Testis (tissue), 2 donors: ENCODE measurements at regions not wholly inside any gene's neighbourhood (a gene's known extent, or its start where the extent isn't known, plus 50 kb on each side); places are given as distances from the start of the nearest gene placed in this dataset.

Experiments
- DNase-seq: peaks from one replicate; pipeline ENCODE4 v3.0.0-alpha.2; 2019
- H3K27ac ChIP-seq, 2 donors: fragments of 200-600 bp; sonication (generic); one replicate each; pipeline ENCODE4 v1.5.1; 2019
- H3K27me3 ChIP-seq: fragments of 200-600 bp; sonication (generic); one replicate; pipeline ENCODE4 v1.5.1; 2019
- H3K36me3 ChIP-seq: fragments of 200-600 bp; sonication (generic); one replicate; pipeline ENCODE4 v1.5.1; 2017; ENCODE audit warnings: low read depth; ENCODE audit errors: missing control alignments
- H3K4me1 ChIP-seq: fragments of 200-600 bp; sonication (generic); one replicate; pipeline ENCODE4 v1.5.1; 2019
- H3K4me3 ChIP-seq, 2 donors: fragments of 200-600 bp; sonication (generic); one replicate each; pipeline ENCODE4 v1.5.1; 2017 to 2019
- H3K9me3 ChIP-seq: fragments of 200-600 bp; sonication (generic); one replicate; pipeline ENCODE4 v1.5.1; 2017
- POLR2A ChIP-seq: fragments of 450-650 bp; IDR thresholded peaks from one replicate; pipeline ENCODE4 v1.6.1; 2017; ENCODE audit warnings: antibody characterized with exemption, mild to moderate bottlenecking, moderate library complexity
- WGBS, 2 donors: methylation state at CpG; one replicate each; pipeline ENCODE4 v1.1.5; 2018; 5-methylcytosine and 5-hydroxymethylcytosine counted together
- intact Hi-C: fragments of 100-400 bp; cut with DNase I; formaldehyde crosslinking; loops from one replicate; pipeline ENCODE4 v1.15.1; 2023; ENCODE audit warnings: low total_unique reads
- TF ChIP-seq, protein P1 (sequence below), 3 experiments: fragments of 450-650 bp in 2 of 3; fragments of 200-600 bp in 1 of 3; sonication (generic) in 1 of 3; IDR thresholded peaks; one replicate each; pipeline ENCODE4 v1.5.1; 2016 to 2019; ENCODE audit warnings: antibody characterized with exemption in 3 of 3, mild to moderate bottlenecking in 2 of 3, moderate library complexity in 1 of 3

DNA sequence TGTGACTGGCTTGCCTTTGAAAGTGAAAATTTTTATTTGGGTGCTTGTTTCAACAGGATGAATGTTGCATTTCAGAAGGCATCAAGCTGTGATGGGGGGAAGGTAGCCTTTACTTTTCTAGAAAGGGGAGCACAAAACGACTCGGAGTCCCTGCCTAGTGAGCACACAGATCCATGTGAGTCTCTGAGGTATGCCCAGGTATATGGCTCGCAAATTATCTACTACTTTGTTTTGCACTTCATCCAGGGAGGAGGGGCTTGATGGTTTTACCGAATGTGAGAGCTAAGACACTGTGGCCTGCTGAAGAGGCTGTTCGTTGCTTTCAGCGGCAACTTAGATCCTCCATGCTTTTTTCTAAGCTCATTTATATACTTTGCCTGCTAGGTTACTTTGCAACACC, 537.7 kb upstream of the PTBP2 start:
- intact Hi-C loops, result no loop called here
- TF ChIP-seq, protein P1, sequence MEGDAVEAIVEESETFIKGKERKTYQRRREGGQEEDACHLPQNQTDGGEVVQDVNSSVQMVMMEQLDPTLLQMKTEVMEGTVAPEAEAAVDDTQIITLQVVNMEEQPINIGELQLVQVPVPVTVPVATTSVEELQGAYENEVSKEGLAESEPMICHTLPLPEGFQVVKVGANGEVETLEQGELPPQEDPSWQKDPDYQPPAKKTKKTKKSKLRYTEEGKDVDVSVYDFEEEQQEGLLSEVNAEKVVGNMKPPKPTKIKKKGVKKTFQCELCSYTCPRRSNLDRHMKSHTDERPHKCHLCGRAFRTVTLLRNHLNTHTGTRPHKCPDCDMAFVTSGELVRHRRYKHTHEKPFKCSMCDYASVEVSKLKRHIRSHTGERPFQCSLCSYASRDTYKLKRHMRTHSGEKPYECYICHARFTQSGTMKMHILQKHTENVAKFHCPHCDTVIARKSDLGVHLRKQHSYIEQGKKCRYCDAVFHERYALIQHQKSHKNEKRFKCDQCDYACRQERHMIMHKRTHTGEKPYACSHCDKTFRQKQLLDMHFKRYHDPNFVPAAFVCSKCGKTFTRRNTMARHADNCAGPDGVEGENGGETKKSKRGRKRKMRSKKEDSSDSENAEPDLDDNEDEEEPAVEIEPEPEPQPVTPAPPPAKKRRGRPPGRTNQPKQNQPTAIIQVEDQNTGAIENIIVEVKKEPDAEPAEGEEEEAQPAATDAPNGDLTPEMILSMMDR (IDR thresholded peaks at IDR 0.05), result no peak
- TF ChIP-seq POLR2A, result no peak
- no peak overlapping the region for H3K4me3 ChIP-seq
- DNase-seq, result no peak
- no peaks in the 10 kb centered on the region for H3K36me3 ChIP-seq
- no peak overlapping the region for H3K27ac ChIP-seq
- no peaks in the 10 kb centered on the region for H3K4me1 ChIP-seq
- H3K9me3 ChIP-seq, result no peaks in the 10 kb centered on the region
- WGBS, 2 donors, result 63 to 72% methylated on average over 6 of the region's 6 CpGs
- no peaks in the 10 kb centered on the region for H3K27me3 ChIP-seq

DNA sequence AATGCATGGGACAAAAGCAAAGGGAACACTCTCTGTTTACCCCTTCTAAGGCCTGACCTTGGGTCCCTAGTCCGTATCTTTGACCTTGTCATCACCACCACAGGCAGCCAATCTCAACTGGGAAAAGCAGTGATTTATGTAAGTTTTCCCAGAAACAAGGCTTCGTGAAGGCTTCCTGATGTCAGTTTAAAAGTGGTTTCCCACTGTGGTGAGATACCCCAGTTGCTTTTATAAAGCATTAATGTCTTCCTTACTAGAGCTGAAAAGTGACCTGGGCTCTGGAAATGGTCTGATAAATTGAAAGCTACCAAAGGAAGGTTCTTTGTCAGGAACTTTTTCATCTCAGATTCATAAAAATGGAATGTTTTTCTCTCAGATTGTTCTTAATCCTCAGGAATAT, 536.4 kb upstream of the PTBP2 start:
- no peak for DNase-seq
- no peaks in the 10 kb centered on the region for H3K9me3 ChIP-seq
- H3K27me3 ChIP-seq, result no peaks in the 10 kb centered on the region
- H3K4me1 ChIP-seq, result no peaks in the 10 kb centered on the region
- intact Hi-C loops, result no loop called here
- 50 to 78% methylated on average over 2 of the region's 2 CpGs for WGBS, 2 donors
- H3K27ac ChIP-seq, result no peak overlapping the region
- H3K36me3 ChIP-seq, result no peaks in the 10 kb centered on the region
- TF ChIP-seq, protein P1 (IDR thresholded peaks at IDR 0.05), result no peak
- TF ChIP-seq POLR2A, result no peak
- no peak overlapping the region for H3K4me3 ChIP-seq

DNA sequence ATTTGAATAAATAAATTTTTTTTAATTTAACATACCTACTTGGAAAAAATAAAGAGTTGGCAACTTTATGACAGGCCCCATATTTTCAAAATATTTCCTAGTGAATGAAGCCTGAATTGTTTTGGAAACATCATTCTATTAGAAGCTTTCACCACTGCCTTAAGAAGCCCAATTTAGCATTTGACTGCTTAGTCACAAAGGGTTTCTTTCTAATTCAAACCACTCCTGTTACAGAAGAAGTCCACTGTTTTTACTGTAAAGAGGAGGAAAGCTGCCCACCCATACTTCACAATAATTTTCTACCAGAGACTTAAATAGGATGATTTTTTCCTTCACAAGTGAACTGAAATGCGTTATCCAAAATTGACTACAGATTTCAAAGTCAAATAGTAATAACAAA, 534.6 kb upstream of the PTBP2 start:
- Histone ChIP-seq H3K4me3 (no peak overlapping the region), H3K27ac (no peak overlapping the region), H3K9me3 (no peaks in the 10 kb centered on the region), H3K27me3 (no peaks in the 10 kb centered on the region), H3K36me3 (no peaks in the 10 kb centered on the region), H3K4me1 (no peaks in the 10 kb centered on the region)
- TF ChIP-seq, protein P1 (IDR thresholded peaks at IDR 0.05), result no peak
- TF ChIP-seq POLR2A, result no peak
- intact Hi-C loops, result no loop called here
- no peak for DNase-seq
- 77 to 79% methylated on average over 1 of the region's 1 CpG for WGBS, 2 donors

DNA sequence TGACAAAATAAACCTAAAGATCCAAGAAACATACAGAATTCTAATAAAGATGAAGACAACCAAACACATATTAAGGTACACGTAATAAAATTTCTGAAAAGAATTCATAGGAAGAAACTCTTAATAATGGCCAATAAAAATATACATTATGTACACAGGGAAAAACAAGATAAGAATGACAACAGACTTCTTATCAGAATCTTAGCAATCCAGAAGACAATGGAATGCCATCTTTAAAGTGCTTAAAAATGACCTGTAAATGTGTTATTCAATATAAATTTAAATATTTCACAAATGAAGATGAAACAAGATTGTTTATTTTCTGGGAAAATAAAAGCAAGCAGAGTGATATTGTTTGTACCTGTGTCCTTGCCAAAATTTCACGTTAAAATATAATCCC, 530.4 kb upstream of the PTBP2 start:
- Histone ChIP-seq H3K4me1 (no peaks in the 10 kb centered on the region), H3K9me3 (no peaks in the 10 kb centered on the region), H3K27me3 (no peaks in the 10 kb centered on the region), H3K4me3 (no peak overlapping the region), H3K36me3 (no peaks in the 10 kb centered on the region), H3K27ac (no peak overlapping the region)
- no peak for DNase-seq
- 39 to 70% methylated on average over 2 of the region's 2 CpGs for WGBS, 2 donors
- TF ChIP-seq, protein P1 (IDR thresholded peaks at IDR 0.05), result no peak
- no peak for TF ChIP-seq POLR2A
- intact Hi-C loops, result no loop called here

DNA sequence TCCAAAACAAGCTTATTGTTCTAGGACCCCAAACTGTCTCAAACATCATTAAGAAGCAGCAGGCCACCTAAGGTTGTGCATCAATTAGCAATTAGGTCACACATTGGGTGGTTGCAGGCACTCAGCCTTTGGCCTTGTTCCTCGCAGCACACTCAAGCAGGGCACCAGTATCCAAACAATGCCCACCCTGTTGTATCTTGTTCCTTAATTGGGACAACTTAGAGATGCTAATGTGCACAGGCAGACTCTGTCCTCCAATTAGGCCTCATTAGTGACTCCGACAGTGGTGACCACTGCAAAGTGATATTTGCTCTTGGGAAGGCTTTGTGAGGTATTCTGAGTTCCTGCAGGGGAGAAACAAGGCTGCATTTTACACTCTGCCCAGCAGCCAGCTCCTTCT, 515.1 kb upstream of the PTBP2 start:
- Histone ChIP-seq H3K27me3 (no peaks in the 10 kb centered on the region), H3K36me3 (no peaks in the 10 kb centered on the region), H3K4me3 (no peak overlapping the region), H3K4me1 (no peaks in the 10 kb centered on the region), H3K9me3 (no peaks in the 10 kb centered on the region), H3K27ac (no peak overlapping the region)
- intact Hi-C loops, result no loop called here
- TF ChIP-seq POLR2A, result no peak
- TF ChIP-seq, protein P1 (IDR thresholded peaks at IDR 0.05), result no peak
- 50 to 72% methylated on average over 2 of the region's 2 CpGs for WGBS, 2 donors
- no peak for DNase-seq
